ENCODE measurements at regions not wholly inside any gene's neighbourhood (a gene's known extent, or its start where the extent isn't known, plus 50 kb on each side); places are given as distances from the start of the nearest gene placed in this dataset.

GRCh38 chr12:114992443-114992842 is 308.5 kb upstream of the TBX3 start:
- TF ChIP-seq, protein P1, sequence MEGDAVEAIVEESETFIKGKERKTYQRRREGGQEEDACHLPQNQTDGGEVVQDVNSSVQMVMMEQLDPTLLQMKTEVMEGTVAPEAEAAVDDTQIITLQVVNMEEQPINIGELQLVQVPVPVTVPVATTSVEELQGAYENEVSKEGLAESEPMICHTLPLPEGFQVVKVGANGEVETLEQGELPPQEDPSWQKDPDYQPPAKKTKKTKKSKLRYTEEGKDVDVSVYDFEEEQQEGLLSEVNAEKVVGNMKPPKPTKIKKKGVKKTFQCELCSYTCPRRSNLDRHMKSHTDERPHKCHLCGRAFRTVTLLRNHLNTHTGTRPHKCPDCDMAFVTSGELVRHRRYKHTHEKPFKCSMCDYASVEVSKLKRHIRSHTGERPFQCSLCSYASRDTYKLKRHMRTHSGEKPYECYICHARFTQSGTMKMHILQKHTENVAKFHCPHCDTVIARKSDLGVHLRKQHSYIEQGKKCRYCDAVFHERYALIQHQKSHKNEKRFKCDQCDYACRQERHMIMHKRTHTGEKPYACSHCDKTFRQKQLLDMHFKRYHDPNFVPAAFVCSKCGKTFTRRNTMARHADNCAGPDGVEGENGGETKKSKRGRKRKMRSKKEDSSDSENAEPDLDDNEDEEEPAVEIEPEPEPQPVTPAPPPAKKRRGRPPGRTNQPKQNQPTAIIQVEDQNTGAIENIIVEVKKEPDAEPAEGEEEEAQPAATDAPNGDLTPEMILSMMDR (IDR thresholded peaks at IDR 0.05) = no peak
- no peak for TF ChIP-seq POLR2A (IDR thresholded peaks at IDR 0.05)

Measured in lower leg skin (tissue), 3 donors.